ENCODE measurements at regions not wholly inside any gene's neighbourhood (a gene's known extent, or its start where the extent isn't known, plus 50 kb on each side); places are given as distances from the start of the nearest gene placed in this dataset.

DNA sequence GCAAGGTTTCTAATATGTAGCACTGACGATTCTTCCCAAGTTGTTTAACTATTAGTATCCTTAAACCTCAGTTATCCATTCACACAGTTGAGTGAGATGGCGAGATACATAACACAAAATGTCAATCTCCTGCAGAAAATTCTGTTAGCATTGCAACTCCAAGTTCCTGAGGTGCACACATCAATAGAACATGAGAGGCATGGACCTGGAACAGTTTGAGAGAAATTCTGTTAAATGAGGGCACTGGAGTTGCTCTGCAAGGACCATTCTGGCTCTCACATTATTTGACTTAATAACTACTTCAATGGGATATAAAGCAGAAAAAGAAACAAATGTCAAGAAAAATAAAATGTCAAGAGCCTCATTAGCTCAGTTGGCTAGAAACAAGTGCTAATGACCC, 301.2 kb upstream of the DIAPH2 start:
- TF ChIP-seq POLR2A (IDR thresholded peaks at IDR 0.05; ENCODE audit: extremely low read depth, insufficient read length) (no peak), CTCF (IDR thresholded peaks at IDR 0.05; ENCODE audit: low read depth, low read length) (no peak), MYC (IDR thresholded peaks at IDR 0.05; ENCODE audit: low read depth, low read length) (no peak)
- TF ChIP-seq, protein P1, sequence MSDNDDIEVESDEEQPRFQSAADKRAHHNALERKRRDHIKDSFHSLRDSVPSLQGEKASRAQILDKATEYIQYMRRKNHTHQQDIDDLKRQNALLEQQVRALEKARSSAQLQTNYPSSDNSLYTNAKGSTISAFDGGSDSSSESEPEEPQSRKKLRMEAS (IDR thresholded peaks at IDR 0.05; ENCODE audit: low read depth, low read length) = no peak
